HAP-1 (cell line): ENCODE measurements at regions not wholly inside any gene's neighbourhood (a gene's known extent, or its start where the extent isn't known, plus 50 kb on each side); places are given as distances from the start of the nearest gene placed in this dataset.
"Not testable (repeated sequence)": the region's sequence is repeated elsewhere in the genome, so short reads cannot be mapped to it uniquely, and the experiment has no call there.

Source experiments
- DNase-seq, 2 experiments: peaks; one replicate each; pipeline ENCODE4 v3.0.0-alpha.2; 2016 to 2020; ENCODE audit warnings: low spot score in 2 of 2
- H3K27me3 ChIP-seq: fragments of 250-450 bp; sonication (Bioruptor Pico); 2 replicates; pipeline ENCODE4 v1.5.1; 2020; ENCODE audit warnings: low read depth, mild to moderate bottlenecking, moderate library complexity
- H3K36me3 ChIP-seq: fragments of 250-450 bp; sonication (Bioruptor Pico); replicated peaks from 2 replicates; pipeline ENCODE4 v1.5.1; 2020; ENCODE audit warnings: mild to moderate bottlenecking
- H3K4me1 ChIP-seq: fragments of 250-450 bp; sonication (Bioruptor Pico); 2 replicates; pipeline ENCODE4 v1.5.1; 2020; ENCODE audit warnings: mild to moderate bottlenecking
- H3K4me3 ChIP-seq: fragments of 250-450 bp; sonication (Bioruptor Pico); 2 replicates; pipeline ENCODE4 v1.5.1; 2020; ENCODE audit warnings: mild to moderate bottlenecking, moderate library complexity
- H3K9me3 ChIP-seq: fragments of 250-450 bp; sonication (Bioruptor Pico); 2 replicates; pipeline ENCODE4 v1.5.1; 2020; ENCODE audit warnings: mild to moderate bottlenecking, moderate library complexity
- in situ Hi-C: fragments of 300-500 bp; cut with MboI; formaldehyde crosslinking; loops from 3 replicates; pipeline ENCODE4 v1.14.3; 2020; ENCODE audit warnings: low sequenced_read_pairs, inconsistent platforms, mixed read lengths

GRCh38 chrX:93468075-93468474, 205.3 kb downstream of the NAP1L3 start:
- Histone ChIP-seq H3K36me3 (no peaks in the 10 kb centered on the region), H3K4me3 (no peak overlapping the region), H3K27me3 (no peaks in the 10 kb centered on the region), H3K9me3 (no peaks in the 10 kb centered on the region), H3K4me1 (no peaks in the 10 kb centered on the region)
- no peak for DNase-seq
- in situ Hi-C loops = no loop called here

- no peak for DNase-seq
- H3K4me1 ChIP-seq = no peaks in the 10 kb centered on the region
- no peaks in the 10 kb centered on the region for H3K36me3 ChIP-seq
- no peaks in the 10 kb centered on the region for H3K9me3 ChIP-seq
- no peak overlapping the region for H3K4me3 ChIP-seq
- in situ Hi-C loops = no loop called here
- H3K27me3 ChIP-seq = no peaks in the 10 kb centered on the region
Observed at GRCh38 chrX:93466383-93466782, 207.0 kb downstream of the NAP1L3 start.

GRCh38 chrX:93461060-93461459, 212.3 kb downstream of the NAP1L3 start:
- in situ Hi-C loops = no loop called here
- no peaks in the 10 kb centered on the region for H3K36me3 ChIP-seq
- no peaks in the 10 kb centered on the region for H3K9me3 ChIP-seq
- H3K27me3 ChIP-seq = no peaks in the 10 kb centered on the region
- H3K4me3 ChIP-seq = no peak overlapping the region
- H3K4me1 ChIP-seq = no peaks in the 10 kb centered on the region
- DNase-seq = no peak

GRCh38 chrX:93454509-93454908, 218.9 kb downstream of the NAP1L3 start:
- no peak for DNase-seq
- Histone ChIP-seq H3K9me3 (no peaks in the 10 kb centered on the region), H3K27me3 (no peaks in the 10 kb centered on the region), H3K4me3 (no peak overlapping the region), H3K36me3 (no peaks in the 10 kb centered on the region), H3K4me1 (no peaks in the 10 kb centered on the region)
- in situ Hi-C loops = no loop called here

- in situ Hi-C loops, DNase-seq, H3K9me3 ChIP-seq, H3K27me3 ChIP-seq, H3K4me1 ChIP-seq, H3K36me3 ChIP-seq, H3K4me3 ChIP-seq: not testable (repeated sequence)
Observed at GRCh38 chrX:93434721-93435120, 238.7 kb downstream of the NAP1L3 start.

GRCh38 chrX:93428497-93428896, 244.9 kb downstream of the NAP1L3 start:
- Histone ChIP-seq H3K36me3 (no peaks in the 10 kb centered on the region), H3K4me1 (no peaks in the 10 kb centered on the region), H3K27me3 (no peaks in the 10 kb centered on the region), H3K9me3 (no peaks in the 10 kb centered on the region), H3K4me3 (no peak overlapping the region)
- no peak for DNase-seq
- in situ Hi-C loops = no loop called here

- H3K27me3 ChIP-seq = no peaks in the 10 kb centered on the region
- H3K36me3 ChIP-seq = no peaks in the 10 kb centered on the region
- no peak overlapping the region for H3K4me3 ChIP-seq
- H3K9me3 ChIP-seq = no peaks in the 10 kb centered on the region
- no peaks in the 10 kb centered on the region for H3K4me1 ChIP-seq
- in situ Hi-C loops = no loop called here
- DNase-seq = peak; percentile 37 to 46
Observed at GRCh38 chrX:93422693-93423092, 250.7 kb downstream of the NAP1L3 start.

- H3K9me3 ChIP-seq = no peaks in the 10 kb centered on the region
- in situ Hi-C loops = no loop called here
- no peaks in the 10 kb centered on the region for H3K4me1 ChIP-seq
- no peaks in the 10 kb centered on the region for H3K27me3 ChIP-seq
- no peak overlapping the region for H3K4me3 ChIP-seq
- H3K36me3 ChIP-seq = no peaks in the 10 kb centered on the region
- no peak for DNase-seq
Observed at GRCh38 chrX:93420525-93421082, 252.8 kb downstream of the NAP1L3 start.

GRCh38 chrX:93420090-93420489, 253.3 kb downstream of the NAP1L3 start:
- in situ Hi-C loops = no loop called here
- DNase-seq = no peak
- no peaks in the 10 kb centered on the region for H3K27me3 ChIP-seq
- H3K36me3 ChIP-seq = no peaks in the 10 kb centered on the region
- H3K4me3 ChIP-seq = no peak overlapping the region
- no peaks in the 10 kb centered on the region for H3K4me1 ChIP-seq
- no peaks in the 10 kb centered on the region for H3K9me3 ChIP-seq

GRCh38 chrX:93419642-93420041, 253.7 kb downstream of the NAP1L3 start:
- H3K9me3 ChIP-seq = no peaks in the 10 kb centered on the region
- DNase-seq = no peak
- no peaks in the 10 kb centered on the region for H3K36me3 ChIP-seq
- H3K27me3 ChIP-seq = no peaks in the 10 kb centered on the region
- H3K4me1 ChIP-seq = no peaks in the 10 kb centered on the region
- in situ Hi-C loops = no loop called here
- no peak overlapping the region for H3K4me3 ChIP-seq

- H3K4me3 ChIP-seq = no peak overlapping the region
- H3K36me3 ChIP-seq = no peaks in the 10 kb centered on the region
- H3K9me3 ChIP-seq = no peaks in the 10 kb centered on the region
- no peaks in the 10 kb centered on the region for H3K4me1 ChIP-seq
- no peaks in the 10 kb centered on the region for H3K27me3 ChIP-seq
- no peak for DNase-seq
- in situ Hi-C loops = no loop called here
Observed at GRCh38 chrX:93404121-93404520, 269.3 kb downstream of the NAP1L3 start.

- Histone ChIP-seq H3K9me3 (no peaks in the 10 kb centered on the region), H3K36me3 (no peaks in the 10 kb centered on the region), H3K27me3 (no peaks in the 10 kb centered on the region), H3K4me3 (no peak overlapping the region), H3K4me1 (no peaks in the 10 kb centered on the region)
- DNase-seq = no peak
- in situ Hi-C loops = no loop called here
Observed at GRCh38 chrX:93354651-93355050, 318.7 kb downstream of the NAP1L3 start.

GRCh38 chrX:93346309-93346708, 327.1 kb downstream of the NAP1L3 start:
- in situ Hi-C loops = no loop called here
- no peak overlapping the region for H3K4me3 ChIP-seq
- no peaks in the 10 kb centered on the region for H3K27me3 ChIP-seq
- no peaks in the 10 kb centered on the region for H3K36me3 ChIP-seq
- H3K9me3 ChIP-seq = no peaks in the 10 kb centered on the region
- no peak for DNase-seq
- no peaks in the 10 kb centered on the region for H3K4me1 ChIP-seq

GRCh38 chrX:93344287-93344686, 329.1 kb downstream of the NAP1L3 start:
- DNase-seq, H3K9me3 ChIP-seq, in situ Hi-C loops, H3K4me3 ChIP-seq, H3K36me3 ChIP-seq, H3K27me3 ChIP-seq, H3K4me1 ChIP-seq: not testable (repeated sequence)

GRCh38 chrX:93332329-93332728, 341.0 kb downstream of the NAP1L3 start:
- no peak for DNase-seq
- Histone ChIP-seq H3K4me1 (no peaks in the 10 kb centered on the region), H3K4me3 (no peak overlapping the region), H3K27me3 (no peaks in the 10 kb centered on the region), H3K36me3 (no peaks in the 10 kb centered on the region), H3K9me3 (no peaks in the 10 kb centered on the region)
- in situ Hi-C loops = no loop called here
